ENCODE measurements at regions not wholly inside any gene's neighbourhood (a gene's known extent, or its start where the extent isn't known, plus 50 kb on each side); places are given as distances from the start of the nearest gene placed in this dataset.

GRCh38 chr2:167697948-167698347 lies 549.4 kb downstream of the STK39 start:
- 43 to 61% (median 49%) methylated on average over 2 of the region's 2 CpGs for WGBS, 4 donors

GRCh38 chr2:167697194-167697593 lies 550.2 kb downstream of the STK39 start:
- no peak overlapping the region for H3K27ac ChIP-seq
- TF ChIP-seq POLR2A (IDR thresholded peaks at IDR 0.05) = no peak
- no peak for TF ChIP-seq CTCF (IDR thresholded peaks at IDR 0.05)
- no peaks in the 10 kb centered on the region for H3K9me3 ChIP-seq
- no peak overlapping the region for H3K4me3 ChIP-seq
- DNase-seq = no peak
- ATAC-seq = no peak
- WGBS, 4 donors = 35 to 66% (median 48%) methylated on average over 1 of the region's 1 CpG
- H3K27me3 ChIP-seq = no peaks in the 10 kb centered on the region
- intact Hi-C loops (cut with DNase I) = no loop called here
- H3K4me1 ChIP-seq = no peaks in the 10 kb centered on the region
- no peaks in the 10 kb centered on the region for H3K36me3 ChIP-seq

More at GRCh38 chr2:167697948-167698347, 549.4 kb downstream of the STK39 start:
- Histone ChIP-seq H3K9me3 (no peaks in the 10 kb centered on the region), H3K27me3 (no peaks in the 10 kb centered on the region), H3K4me3 (no peak overlapping the region), H3K4me1 (no peaks in the 10 kb centered on the region), H3K36me3 (no peaks in the 10 kb centered on the region), H3K27ac (no peak overlapping the region)
- DNase-seq (no peak), ATAC-seq (no peak)
- intact Hi-C loops (cut with DNase I) = no loop called here
- TF ChIP-seq POLR2A (IDR thresholded peaks at IDR 0.05) = no peak

- H3K36me3 ChIP-seq = no peaks in the 10 kb centered on the region
- no peaks in the 10 kb centered on the region for H3K9me3 ChIP-seq
- H3K27ac ChIP-seq = no peak overlapping the region
- 62 to 72% (median 65%) methylated on average over 2 of the region's 2 CpGs for WGBS, 4 donors
- no peaks in the 10 kb centered on the region for H3K27me3 ChIP-seq
- H3K4me3 ChIP-seq = no peak overlapping the region
- TF ChIP-seq POLR2A (IDR thresholded peaks at IDR 0.05) = no peak
- no peak for TF ChIP-seq CTCF (IDR thresholded peaks at IDR 0.05)
- ATAC-seq (no peak), DNase-seq (no peak)
- intact Hi-C loops (cut with DNase I) = no loop called here
- no peaks in the 10 kb centered on the region for H3K4me1 ChIP-seq
Measured at GRCh38 chr2:167692936-167693335, 554.5 kb downstream of the STK39 start.

- intact Hi-C loops (cut with DNase I) = no loop called here
- Histone ChIP-seq H3K9me3 (no peaks in the 10 kb centered on the region), H3K36me3 (no peaks in the 10 kb centered on the region), H3K4me3 (no peak overlapping the region), H3K27me3 (no peaks in the 10 kb centered on the region), H3K4me1 (no peaks in the 10 kb centered on the region), H3K27ac (no peak overlapping the region)
- ATAC-seq (no peak), DNase-seq (no peak)
- WGBS, 4 donors = 91 to 98% (median 95%) methylated on average over 1 of the region's 1 CpG
- TF ChIP-seq CTCF (IDR thresholded peaks at IDR 0.05) (no peak), POLR2A (IDR thresholded peaks at IDR 0.05) (no peak)
Measured at GRCh38 chr2:167692191-167692590, 555.2 kb downstream of the STK39 start.

- TF ChIP-seq POLR2A (IDR thresholded peaks at IDR 0.05) (no peak), CTCF (IDR thresholded peaks at IDR 0.05) (no peak)
- Histone ChIP-seq H3K27ac (no peak overlapping the region), H3K9me3 (no peaks in the 10 kb centered on the region), H3K36me3 (no peaks in the 10 kb centered on the region), H3K27me3 (no peaks in the 10 kb centered on the region), H3K4me3 (no peak overlapping the region), H3K4me1 (no peaks in the 10 kb centered on the region)
- no peak for ATAC-seq
- WGBS, 4 donors = 53 to 71% (median 63%) methylated on average over 2 of the region's 2 CpGs
- intact Hi-C loops (cut with DNase I) = no loop called here
- DNase-seq = no peak
Measured at GRCh38 chr2:167689444-167689843, 558.0 kb downstream of the STK39 start.
